Spleen (tissue), 7 donors: ENCODE measurements at regions not wholly inside any gene's neighbourhood (a gene's known extent, or its start where the extent isn't known, plus 50 kb on each side); places are given as distances from the start of the nearest gene placed in this dataset.

Experiments
- POLR2A ChIP-seq, 3 donors: fragments of 450-650 bp; IDR thresholded peaks; one replicate each; pipeline ENCODE4 v1.5.1; 2017; ENCODE audit warnings: antibody characterized with exemption in 3 of 3, mild to moderate bottlenecking in 1 of 3
- POLR2AphosphoS5 ChIP-seq, 3 donors: sonication (generic); formaldehyde crosslinking; IDR thresholded peaks; one replicate each; pipeline ENCODE4 v1.5.1; 2017; ENCODE audit warnings: antibody characterized with exemption in 3 of 3
- TF ChIP-seq, protein P1 (sequence below), 11 experiments: fragments of 200-600 bp in 7 of 11; fragments of 450-650 bp in 4 of 11; sonication (generic) in 4 of 11; IDR thresholded peaks in 8 of 11; conservative IDR thresholded peaks in 3 of 11; 1 replicate in 7 of 11; 2 replicates in 4 of 11; pipeline versions ENCODE4 v1.4.0 to v1.8.0; 2016 to 2021; ENCODE audit warnings: antibody characterized with exemption in 11 of 11, inconsistent platforms in 4 of 11, mild to moderate bottlenecking in 1 of 11
- donor health status: DM: no; HTN: no; CAD: no; lungs with moderate emphysema.
- donor health status: DM: no; HTN: no; CAD: no.
- donor health status: DM: no; HTN: no; CAD: no.

GRCh38 chr3:40872258-40872920, 326.9 kb upstream of the CTNNB1 start:
- TF ChIP-seq POLR2A (IDR thresholded peaks at IDR 0.05) (no peak), POLR2AphosphoS5 (IDR thresholded peaks at IDR 0.05) (no peak)
- TF ChIP-seq, protein P1, sequence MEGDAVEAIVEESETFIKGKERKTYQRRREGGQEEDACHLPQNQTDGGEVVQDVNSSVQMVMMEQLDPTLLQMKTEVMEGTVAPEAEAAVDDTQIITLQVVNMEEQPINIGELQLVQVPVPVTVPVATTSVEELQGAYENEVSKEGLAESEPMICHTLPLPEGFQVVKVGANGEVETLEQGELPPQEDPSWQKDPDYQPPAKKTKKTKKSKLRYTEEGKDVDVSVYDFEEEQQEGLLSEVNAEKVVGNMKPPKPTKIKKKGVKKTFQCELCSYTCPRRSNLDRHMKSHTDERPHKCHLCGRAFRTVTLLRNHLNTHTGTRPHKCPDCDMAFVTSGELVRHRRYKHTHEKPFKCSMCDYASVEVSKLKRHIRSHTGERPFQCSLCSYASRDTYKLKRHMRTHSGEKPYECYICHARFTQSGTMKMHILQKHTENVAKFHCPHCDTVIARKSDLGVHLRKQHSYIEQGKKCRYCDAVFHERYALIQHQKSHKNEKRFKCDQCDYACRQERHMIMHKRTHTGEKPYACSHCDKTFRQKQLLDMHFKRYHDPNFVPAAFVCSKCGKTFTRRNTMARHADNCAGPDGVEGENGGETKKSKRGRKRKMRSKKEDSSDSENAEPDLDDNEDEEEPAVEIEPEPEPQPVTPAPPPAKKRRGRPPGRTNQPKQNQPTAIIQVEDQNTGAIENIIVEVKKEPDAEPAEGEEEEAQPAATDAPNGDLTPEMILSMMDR (IDR thresholded peaks at IDR 0.05 in 8 of 11, conservative IDR thresholded peaks at IDR 0.05 in 3 of 11): no peak
